ENCODE measurements at regions not wholly inside any gene's neighbourhood (a gene's known extent, or its start where the extent isn't known, plus 50 kb on each side); places are given as distances from the start of the nearest gene placed in this dataset.

GRCh38 chr4:120636120-120636630 is 286.4 kb downstream of the PRDM5 start:
- H3K36me3 Mint-ChIP-seq (ENCODE audit: insufficient read depth in 2 of 2) = no peaks in the 10 kb centered on the region
- DNase-seq (no peak), ATAC-seq (replicated peaks in 1 of 2) (peak; percentile 84 to 89)
- no peak overlapping the region for H3K27ac Mint-ChIP-seq
- H3K9me3 Mint-ChIP-seq = no peaks in the 10 kb centered on the region
- H3K4me3 Mint-ChIP-seq = peak overlapping the region in 1 of 2 donors; percentile 4
- H3K4me1 Mint-ChIP-seq (ENCODE audit: low read depth) = peaks cover 8% of the 10 kb centered on the region
- H3K27me3 Mint-ChIP-seq (ENCODE audit: low read depth) = no peaks in the 10 kb centered on the region

GRCh38 chr4:120633810-120634209 is 288.7 kb downstream of the PRDM5 start:
- no peak for ATAC-seq (replicated peaks in 1 of 2)
- Mint-ChIP-seq H3K4me3 (no peak overlapping the region), H3K36me3 (ENCODE audit: insufficient read depth in 2 of 2) (no peaks in the 10 kb centered on the region)

GRCh38 chr4:120630427-120630826 is 292.1 kb downstream of the PRDM5 start:
- H3K9me3 Mint-ChIP-seq = no peaks in the 10 kb centered on the region
- H3K4me1 Mint-ChIP-seq (ENCODE audit: low read depth) = no peaks in the 10 kb centered on the region
- no peak overlapping the region for H3K27ac Mint-ChIP-seq
- H3K4me3 Mint-ChIP-seq = no peak overlapping the region
- ATAC-seq (replicated peaks in 1 of 2) (no peak), DNase-seq (no peak)
- H3K36me3 Mint-ChIP-seq (ENCODE audit: insufficient read depth in 2 of 2) = no peaks in the 10 kb centered on the region
- H3K27me3 Mint-ChIP-seq (ENCODE audit: low read depth) = no peaks in the 10 kb centered on the region

More at GRCh38 chr4:120633810-120634209, 288.7 kb downstream of the PRDM5 start:
- H3K27me3 Mint-ChIP-seq (ENCODE audit: low read depth) = no peaks in the 10 kb centered on the region
- DNase-seq = no peak
- H3K4me1 Mint-ChIP-seq (ENCODE audit: low read depth) = peaks cover 8% of the 10 kb centered on the region
- no peak overlapping the region for H3K27ac Mint-ChIP-seq
- H3K9me3 Mint-ChIP-seq = no peaks in the 10 kb centered on the region

GRCh38 chr4:120629546-120630108 is 292.9 kb downstream of the PRDM5 start:
- DNase-seq = no peak
- Mint-ChIP-seq H3K4me3 (no peak overlapping the region), H3K27ac (no peak overlapping the region), H3K27me3 (ENCODE audit: low read depth) (no peaks in the 10 kb centered on the region), H3K9me3 (no peaks in the 10 kb centered on the region), H3K4me1 (ENCODE audit: low read depth) (no peaks in the 10 kb centered on the region), H3K36me3 (ENCODE audit: insufficient read depth in 2 of 2) (no peaks in the 10 kb centered on the region)
- no peak for ATAC-seq (replicated peaks in 1 of 2)

- Mint-ChIP-seq H3K36me3 (ENCODE audit: insufficient read depth in 2 of 2) (no peaks in the 10 kb centered on the region), H3K9me3 (no peaks in the 10 kb centered on the region), H3K4me3 (no peak overlapping the region), H3K27ac (no peak overlapping the region), H3K27me3 (ENCODE audit: low read depth) (peaks cover 7% of the 10 kb centered on the region), H3K4me1 (ENCODE audit: low read depth) (no peaks in the 10 kb centered on the region)
- DNase-seq (no peak), ATAC-seq (replicated peaks in 1 of 2) (no peak)
Measured at GRCh38 chr4:120622601-120623000, 299.9 kb downstream of the PRDM5 start.

- Mint-ChIP-seq H3K9me3 (no peaks in the 10 kb centered on the region), H3K4me3 (no peak overlapping the region), H3K27me3 (ENCODE audit: low read depth) (peaks cover 13% of the 10 kb centered on the region), H3K36me3 (ENCODE audit: insufficient read depth in 2 of 2) (no peaks in the 10 kb centered on the region), H3K27ac (no peak overlapping the region), H3K4me1 (ENCODE audit: low read depth) (no peaks in the 10 kb centered on the region)
- ATAC-seq (replicated peaks in 1 of 2) (no peak), DNase-seq (no peak)
Measured at GRCh38 chr4:120617171-120617570, 305.4 kb downstream of the PRDM5 start.

GRCh38 chr4:120616041-120616440 is 306.5 kb downstream of the PRDM5 start:
- DNase-seq (no peak), ATAC-seq (replicated peaks in 1 of 2) (no peak)
- Mint-ChIP-seq H3K4me3 (no peak overlapping the region), H3K36me3 (ENCODE audit: insufficient read depth in 2 of 2) (no peaks in the 10 kb centered on the region), H3K27ac (no peak overlapping the region), H3K27me3 (ENCODE audit: low read depth) (peaks cover 13% of the 10 kb centered on the region), H3K4me1 (ENCODE audit: low read depth) (no peaks in the 10 kb centered on the region), H3K9me3 (no peaks in the 10 kb centered on the region)

- H3K9me3 Mint-ChIP-seq = no peaks in the 10 kb centered on the region
- no peaks in the 10 kb centered on the region for H3K4me1 Mint-ChIP-seq (ENCODE audit: low read depth)
- H3K36me3 Mint-ChIP-seq (ENCODE audit: insufficient read depth in 2 of 2) = no peaks in the 10 kb centered on the region
- ATAC-seq (replicated peaks in 1 of 2) (no peak), DNase-seq (no peak)
- no peak overlapping the region for H3K27ac Mint-ChIP-seq
- no peak overlapping the region for H3K4me3 Mint-ChIP-seq
- H3K27me3 Mint-ChIP-seq (ENCODE audit: low read depth) = peaks cover 6% of the 10 kb centered on the region
Measured at GRCh38 chr4:120613778-120614177, 308.7 kb downstream of the PRDM5 start.

GRCh38 chr4:120611092-120611491 is 311.4 kb downstream of the PRDM5 start:
- ATAC-seq (replicated peaks in 1 of 2) (no peak), DNase-seq (no peak)
- no peaks in the 10 kb centered on the region for H3K36me3 Mint-ChIP-seq (ENCODE audit: insufficient read depth in 2 of 2)
- no peak overlapping the region for H3K4me3 Mint-ChIP-seq
- H3K4me1 Mint-ChIP-seq (ENCODE audit: low read depth) = no peaks in the 10 kb centered on the region
- H3K9me3 Mint-ChIP-seq = peaks cover 0 to 3% of the 10 kb centered on the region in 2 donors
- no peak overlapping the region for H3K27ac Mint-ChIP-seq
- peaks cover 3% of the 10 kb centered on the region for H3K27me3 Mint-ChIP-seq (ENCODE audit: low read depth)

- DNase-seq (no peak), ATAC-seq (replicated peaks in 1 of 2) (no peak)
- no peak overlapping the region for H3K27ac Mint-ChIP-seq
- H3K27me3 Mint-ChIP-seq (ENCODE audit: low read depth) = no peaks in the 10 kb centered on the region
- no peaks in the 10 kb centered on the region for H3K36me3 Mint-ChIP-seq (ENCODE audit: insufficient read depth in 2 of 2)
- H3K4me3 Mint-ChIP-seq = no peak overlapping the region
- no peaks in the 10 kb centered on the region for H3K9me3 Mint-ChIP-seq
- no peaks in the 10 kb centered on the region for H3K4me1 Mint-ChIP-seq (ENCODE audit: low read depth)
Measured at GRCh38 chr4:120591038-120591437, 331.5 kb downstream of the PRDM5 start.

GRCh38 chr4:120589787-120590186 is 332.7 kb downstream of the PRDM5 start:
- no peak for DNase-seq
- Mint-ChIP-seq H3K4me3 (no peak overlapping the region), H3K9me3 (no peaks in the 10 kb centered on the region), H3K4me1 (ENCODE audit: low read depth) (no peaks in the 10 kb centered on the region), H3K36me3 (ENCODE audit: insufficient read depth in 2 of 2) (no peaks in the 10 kb centered on the region), H3K27me3 (ENCODE audit: low read depth) (no peaks in the 10 kb centered on the region), H3K27ac (no peak overlapping the region)
- ATAC-seq (replicated peaks in 1 of 2) = no peak

- no peak for DNase-seq
- no peaks in the 10 kb centered on the region for H3K36me3 Mint-ChIP-seq (ENCODE audit: insufficient read depth in 2 of 2)
- no peaks in the 10 kb centered on the region for H3K4me1 Mint-ChIP-seq (ENCODE audit: low read depth)
- no peaks in the 10 kb centered on the region for H3K9me3 Mint-ChIP-seq
- H3K27me3 Mint-ChIP-seq (ENCODE audit: low read depth) = peaks cover 6% of the 10 kb centered on the region
- H3K27ac Mint-ChIP-seq = no peak overlapping the region
- no peak overlapping the region for H3K4me3 Mint-ChIP-seq
- no peak for ATAC-seq (replicated peaks in 1 of 2)
Measured at GRCh38 chr4:120568731-120569130, 353.8 kb downstream of the PRDM5 start.

- Mint-ChIP-seq H3K27ac (no peak overlapping the region), H3K4me3 (no peak overlapping the region), H3K9me3 (peaks cover 5 to 6% of the 10 kb centered on the region in 2 donors), H3K36me3 (ENCODE audit: insufficient read depth in 2 of 2) (peaks cover 0 to 2% of the 10 kb centered on the region in 2 donors), H3K27me3 (ENCODE audit: low read depth) (peaks cover 6% of the 10 kb centered on the region), H3K4me1 (ENCODE audit: low read depth) (no peaks in the 10 kb centered on the region)
- ATAC-seq (replicated peaks in 1 of 2) (no peak), DNase-seq (no peak)
Measured at GRCh38 chr4:120561648-120562047, 360.9 kb downstream of the PRDM5 start.

- no peaks in the 10 kb centered on the region for H3K4me1 Mint-ChIP-seq (ENCODE audit: low read depth)
- no peak overlapping the region for H3K4me3 Mint-ChIP-seq
- H3K36me3 Mint-ChIP-seq (ENCODE audit: insufficient read depth in 2 of 2) = no peaks in the 10 kb centered on the region
- H3K9me3 Mint-ChIP-seq = peaks cover 5 to 6% of the 10 kb centered on the region in 2 donors
- no peak for DNase-seq
- ATAC-seq (replicated peaks in 1 of 2) = no peak
- H3K27me3 Mint-ChIP-seq (ENCODE audit: low read depth) = no peaks in the 10 kb centered on the region
- H3K27ac Mint-ChIP-seq = no peak overlapping the region
Measured at GRCh38 chr4:120557372-120557771, 365.2 kb downstream of the PRDM5 start.
